ENCODE measurements at regions not wholly inside any gene's neighbourhood (a gene's known extent, or its start where the extent isn't known, plus 50 kb on each side); places are given as distances from the start of the nearest gene placed in this dataset.

- DNase-seq (ENCODE audit: low spot score): peak; percentile 93
Observed at GRCh38 chr12:76219806-76220205, 128.4 kb downstream of the BBS10 start.

GRCh38 chr12:76216585-76217472, 131.4 kb downstream of the BBS10 start:
- no peak for DNase-seq (ENCODE audit: low spot score)

- DNase-seq (ENCODE audit: low spot score): no peak
Observed at GRCh38 chr12:76208129-76208528, 123.6 kb upstream of the NAP1L1 start.

GRCh38 chr12:76206677-76207072, 122.2 kb upstream of the NAP1L1 start:
- no peak for DNase-seq (ENCODE audit: low spot score)

DNA sequence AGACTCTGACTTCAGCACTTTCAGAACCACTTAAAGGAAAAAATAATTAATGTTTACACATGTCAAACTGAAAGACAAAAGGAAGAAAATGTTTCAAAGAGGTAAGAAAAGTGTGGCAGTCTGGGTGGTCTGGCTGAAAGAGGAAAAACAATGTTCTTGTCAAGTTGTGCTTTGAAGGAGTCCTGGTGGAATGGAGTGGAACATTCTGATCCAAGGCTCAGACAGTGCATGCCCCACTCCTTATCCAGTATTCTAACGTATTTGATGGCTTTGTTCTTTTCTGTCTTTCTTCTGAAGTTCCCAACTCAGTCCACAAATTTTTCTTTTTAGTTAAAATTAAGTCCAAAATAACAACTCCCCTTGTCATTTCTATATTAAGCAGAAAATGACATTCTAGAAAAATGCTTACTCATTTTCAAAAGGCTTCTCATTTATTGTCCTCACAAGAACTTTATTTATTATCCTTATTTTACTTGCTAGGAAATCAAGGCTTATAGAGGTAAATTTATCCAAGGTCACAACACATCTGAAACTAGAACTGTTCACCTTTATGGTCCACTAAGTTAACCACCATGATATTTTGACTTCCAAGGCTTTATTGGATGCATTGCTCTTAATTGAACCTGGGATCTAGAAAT, 121.7 kb upstream of the NAP1L1 start:
- no peak for DNase-seq (ENCODE audit: low spot score)

- no peak for DNase-seq (ENCODE audit: low spot score)
Observed at GRCh38 chr12:76202621-76203020, 118.1 kb upstream of the NAP1L1 start.

GRCh38 chr12:76201758-76202157, 117.3 kb upstream of the NAP1L1 start:
- DNase-seq (ENCODE audit: low spot score): peak; percentile 66

- peak; percentile 33 for DNase-seq (ENCODE audit: low spot score)
Observed at GRCh38 chr12:76201316-76201715, 116.8 kb upstream of the NAP1L1 start.

DNA sequence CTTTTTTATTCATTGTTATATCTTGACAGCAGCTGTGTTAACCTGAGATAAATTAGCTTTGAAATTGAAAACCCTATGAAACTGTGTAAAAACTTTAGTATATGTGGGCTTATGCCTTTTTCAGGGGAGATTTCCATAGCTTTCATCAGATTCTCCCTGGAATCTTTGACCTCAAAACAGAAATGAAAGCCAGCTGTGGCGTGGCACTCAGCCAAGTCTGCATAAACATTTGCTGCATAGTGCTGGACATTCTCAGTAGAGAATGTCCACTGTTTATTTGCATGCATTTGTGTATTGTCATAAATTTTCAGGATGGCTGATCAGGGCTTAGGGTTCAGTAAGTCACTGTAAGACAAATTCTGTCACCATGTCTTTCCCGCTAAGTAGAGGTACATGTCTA, 115.3 kb upstream of the NAP1L1 start:
- DNase-seq (ENCODE audit: low spot score): peak; percentile 29

- no peak for DNase-seq (ENCODE audit: low spot score)
Observed at GRCh38 chr12:76198839-76199238, 114.4 kb upstream of the NAP1L1 start.

- DNase-seq (ENCODE audit: low spot score): no peak
Observed at GRCh38 chr12:76197283-76197682, 112.8 kb upstream of the NAP1L1 start.

DNA sequence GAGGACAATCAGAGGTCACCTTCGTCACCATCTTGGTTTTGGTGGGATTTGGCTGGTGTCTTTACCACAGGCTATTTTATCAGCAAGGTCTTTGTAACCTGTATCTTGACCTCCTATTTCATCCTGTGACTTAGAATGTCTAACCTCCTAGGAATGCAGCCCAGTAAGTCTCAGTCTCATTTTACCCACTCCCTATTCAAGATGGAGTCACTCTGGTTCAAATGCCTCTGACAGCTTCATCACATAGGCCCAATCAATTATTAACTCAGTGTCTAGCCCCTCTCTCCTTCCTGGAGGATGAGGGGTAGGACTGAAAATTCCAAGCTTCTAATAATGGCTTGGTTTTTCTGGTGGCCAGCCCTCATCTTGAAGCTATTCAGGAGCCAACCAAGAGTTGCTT, 111.4 kb upstream of the NAP1L1 start:
- DNase-seq (ENCODE audit: low spot score): peak; percentile 45

GRCh38 chr12:76194724-76195123, 110.2 kb upstream of the NAP1L1 start:
- DNase-seq (ENCODE audit: low spot score): no peak

- DNase-seq (ENCODE audit: low spot score): no peak
Observed at GRCh38 chr12:76193961-76194360, 109.5 kb upstream of the NAP1L1 start.

- no peak for DNase-seq (ENCODE audit: low spot score)
Observed at GRCh38 chr12:76192416-76192815, 107.9 kb upstream of the NAP1L1 start.

GRCh38 chr12:76190299-76190698, 105.8 kb upstream of the NAP1L1 start:
- DNase-seq (ENCODE audit: low spot score): peak; percentile 35

GRCh38 chr12:76189851-76190250, 105.4 kb upstream of the NAP1L1 start:
- DNase-seq (ENCODE audit: low spot score): peak; percentile 66

- DNase-seq (ENCODE audit: low spot score): no peak
Observed at GRCh38 chr12:76187177-76187576, 102.7 kb upstream of the NAP1L1 start.

GRCh38 chr12:76186131-76186906, 101.8 kb upstream of the NAP1L1 start:
- no peak for DNase-seq (ENCODE audit: low spot score)

DNA sequence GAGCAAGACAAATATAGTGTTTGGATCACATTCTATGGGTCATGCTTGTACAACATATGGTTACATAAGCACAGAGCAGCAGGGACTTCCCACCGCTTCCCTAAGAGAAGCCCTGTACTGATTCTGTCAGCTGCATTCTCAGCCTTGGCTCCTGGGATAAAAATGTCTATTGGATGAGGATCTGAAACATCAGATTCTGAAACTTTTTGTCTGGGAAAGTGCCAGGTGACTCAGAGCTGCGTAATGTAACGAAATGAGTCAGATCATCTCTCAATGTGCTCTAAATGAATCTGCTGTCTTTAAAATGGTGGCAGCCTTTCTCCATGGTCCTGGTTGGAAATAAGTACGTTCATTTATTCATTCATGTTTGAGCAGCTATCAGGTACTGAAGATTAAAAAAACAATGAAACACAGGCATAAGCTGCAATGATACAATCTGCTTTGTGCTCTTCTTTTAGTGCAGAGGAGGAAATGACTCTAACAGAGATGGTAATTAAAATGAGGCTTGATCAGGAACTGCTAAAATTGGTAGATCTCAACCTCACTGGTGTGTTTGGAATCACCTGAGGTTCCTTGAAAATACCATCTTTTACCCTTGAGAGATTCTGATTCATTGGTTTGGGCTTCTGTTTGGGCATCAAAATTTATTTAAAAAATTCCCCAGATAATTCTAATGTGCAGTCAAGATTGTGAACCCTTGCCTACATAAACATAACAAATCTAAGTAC, 99.1 kb upstream of the NAP1L1 start:
- DNase-seq (ENCODE audit: low spot score): peak; percentile 92

DNA sequence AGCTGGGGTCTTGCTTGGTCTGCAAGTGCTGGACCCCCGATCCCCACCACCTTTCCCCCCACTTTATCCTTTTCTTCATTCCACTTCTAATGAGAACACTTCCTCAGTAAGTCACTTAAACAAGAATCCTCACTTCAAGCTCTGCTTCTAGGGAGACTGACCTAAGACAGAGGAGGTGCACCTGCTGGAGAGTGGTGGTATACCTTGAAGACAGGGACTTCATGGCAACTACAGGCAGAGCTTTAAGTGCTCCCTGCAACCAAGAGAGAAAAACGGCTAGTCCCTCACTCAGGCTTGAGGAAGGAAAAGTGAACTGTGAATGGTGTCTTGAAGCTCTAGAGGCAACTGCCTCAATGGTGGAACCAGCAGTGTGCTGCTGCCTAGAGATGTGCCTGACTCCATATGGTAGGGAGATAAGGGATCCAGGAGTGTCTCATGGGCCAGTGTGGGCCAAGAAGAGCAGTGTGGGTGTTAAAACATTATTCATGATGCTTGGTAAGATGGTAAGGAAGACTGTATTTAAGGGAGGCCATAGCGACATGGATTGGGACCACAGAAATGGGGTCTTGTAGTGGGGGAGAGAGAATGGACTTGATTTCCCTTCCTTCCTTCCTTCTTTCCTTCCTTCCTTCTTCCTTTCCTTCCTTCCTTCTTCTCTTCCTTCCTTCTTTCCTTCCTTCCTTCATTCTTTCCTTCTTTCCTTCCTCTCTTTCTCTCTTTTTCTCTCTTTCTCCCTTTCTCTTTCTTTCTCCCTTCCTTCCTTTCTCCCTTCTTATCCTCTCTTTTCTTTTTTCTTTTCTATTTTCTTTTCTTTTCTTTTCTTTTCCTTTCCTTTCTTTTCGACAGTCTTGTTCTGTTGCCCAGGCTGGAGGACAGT, 96.2 kb upstream of the NAP1L1 start:
- DNase-seq (ENCODE audit: low spot score): no peak
